ENCODE measurements at regions not wholly inside any gene's neighbourhood (a gene's known extent, or its start where the extent isn't known, plus 50 kb on each side); places are given as distances from the start of the nearest gene placed in this dataset.

DNA sequence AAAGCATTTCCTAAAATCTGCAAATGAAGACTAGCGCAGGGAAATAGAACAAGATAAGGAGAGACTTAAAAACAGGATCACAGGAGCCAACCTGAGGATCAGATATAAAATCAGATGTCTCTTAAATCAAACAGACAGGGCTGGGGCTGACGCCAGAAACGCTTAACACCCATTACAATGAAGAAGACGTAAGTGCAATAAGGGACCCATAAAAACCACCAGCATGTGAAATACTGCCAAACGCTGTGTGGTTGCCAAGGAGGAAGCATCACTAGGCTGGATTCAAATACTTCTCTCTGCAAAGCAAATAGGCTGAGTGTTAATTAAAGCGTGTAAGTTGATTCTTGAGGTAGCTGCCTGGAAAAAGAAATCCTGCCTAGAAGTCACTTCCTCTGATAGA is 74.4 kb upstream of the ATP10B start:
- Histone ChIP-seq H3K27me3 (ENCODE audit: insufficient read depth, insufficient read length) (no peaks in the 10 kb centered on the region), H3K9ac (ENCODE audit: insufficient read length, low read depth) (no peak overlapping the region), H3K4me1 (ENCODE audit: insufficient read depth, insufficient read length) (peaks cover 3% of the 10 kb centered on the region), H3K36me3 (ENCODE audit: insufficient read depth, insufficient read length, low read length) (no peaks in the 10 kb centered on the region), H3K9me3 (ENCODE audit: insufficient read depth, low read length) (no peaks in the 10 kb centered on the region), H3K4me3 (ENCODE audit: insufficient read length, low read depth) (no peak overlapping the region)
- TF ChIP-seq SUZ12 (IDR thresholded peaks at IDR 0.05; ENCODE audit: extremely low read depth, insufficient read depth, insufficient read length) = no peak
- no peak for TF ChIP-seq YY1 (IDR thresholded peaks at IDR 0.05; ENCODE audit: insufficient read depth, insufficient read length)
- no peak for TF ChIP-seq ZNF274 (IDR thresholded peaks at IDR 0.05; ENCODE audit: low read depth, low read length)
- DNase-seq (ENCODE audit: low read depth, low spot score) = no peak

DNA sequence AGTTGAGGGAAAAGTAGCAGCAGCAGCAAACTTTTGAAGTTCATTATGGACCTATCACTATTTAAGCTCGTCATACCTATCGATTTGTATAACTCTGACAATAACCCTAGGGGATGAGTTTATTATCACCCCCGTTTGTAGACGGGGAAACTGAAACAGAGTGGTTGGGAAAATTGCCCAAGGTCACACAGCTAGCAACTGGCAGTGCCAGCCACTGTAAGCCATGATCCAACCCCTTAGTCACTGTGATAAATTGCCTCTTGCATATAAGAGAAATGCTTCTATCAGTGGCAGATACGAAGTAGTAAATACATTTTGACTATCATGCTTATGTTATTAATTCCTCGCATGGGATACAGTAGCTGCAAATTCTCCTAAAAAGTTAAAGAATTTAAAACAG is 73.3 kb upstream of the ATP10B start:
- Histone ChIP-seq H3K36me3 (ENCODE audit: insufficient read depth, insufficient read length, low read length) (no peaks in the 10 kb centered on the region), H3K9me3 (ENCODE audit: insufficient read depth, low read length) (no peaks in the 10 kb centered on the region), H3K4me1 (ENCODE audit: insufficient read depth, insufficient read length) (peaks cover 3% of the 10 kb centered on the region), H3K9ac (ENCODE audit: insufficient read length, low read depth) (no peak overlapping the region), H3K4me3 (ENCODE audit: insufficient read length, low read depth) (no peak overlapping the region), H3K27me3 (ENCODE audit: insufficient read depth, insufficient read length) (no peaks in the 10 kb centered on the region)
- no peak for TF ChIP-seq YY1 (IDR thresholded peaks at IDR 0.05; ENCODE audit: insufficient read depth, insufficient read length)
- no peak for TF ChIP-seq SUZ12 (IDR thresholded peaks at IDR 0.05; ENCODE audit: extremely low read depth, insufficient read depth, insufficient read length)
- no peak for TF ChIP-seq ZNF274 (IDR thresholded peaks at IDR 0.05; ENCODE audit: low read depth, low read length)
- no peak for DNase-seq (ENCODE audit: low read depth, low spot score)

DNA sequence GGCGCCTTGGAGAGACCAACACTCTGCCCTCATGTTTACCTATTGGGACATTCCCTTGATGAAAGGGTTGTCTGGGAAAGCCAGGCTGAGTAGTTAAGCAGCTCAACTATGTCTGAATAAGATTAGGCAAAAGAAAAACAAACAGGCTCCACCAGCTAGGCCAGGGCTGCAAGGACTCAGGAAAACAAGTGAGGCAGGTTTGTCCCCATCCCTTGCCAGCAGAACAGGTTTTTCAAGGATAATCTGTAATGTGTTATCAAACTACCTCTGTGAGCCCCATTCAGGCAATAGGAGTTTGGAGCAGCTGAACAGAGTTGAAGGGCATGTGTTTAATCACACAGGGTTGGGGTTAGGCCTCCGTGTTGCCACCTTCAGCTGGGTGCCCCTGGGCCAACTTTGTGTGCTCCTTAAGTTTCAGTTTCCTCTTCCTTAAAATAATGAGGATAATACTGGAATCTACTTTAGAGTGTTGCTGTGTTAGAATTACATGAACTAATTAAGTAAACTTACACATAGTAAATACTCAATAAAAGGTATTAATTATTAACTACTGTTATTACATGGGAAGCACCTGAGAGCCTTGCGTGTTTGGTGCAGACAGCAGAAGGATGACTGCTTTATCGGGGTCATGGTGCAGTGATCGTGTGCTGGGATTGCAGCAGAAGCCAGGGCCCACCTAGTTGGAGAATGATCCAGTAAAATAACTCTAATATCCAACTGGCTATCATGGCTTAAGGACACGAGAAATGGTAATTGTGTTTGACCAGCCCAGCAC is 72.1 kb upstream of the ATP10B start:
- no peak for TF ChIP-seq ZNF274 (IDR thresholded peaks at IDR 0.05; ENCODE audit: low read depth, low read length)
- TF ChIP-seq SUZ12 (IDR thresholded peaks at IDR 0.05; ENCODE audit: extremely low read depth, insufficient read depth, insufficient read length) = no peak
- no peak overlapping the region for H3K4me3 ChIP-seq (ENCODE audit: insufficient read length, low read depth)
- peak; percentile 20 for DNase-seq (ENCODE audit: low read depth, low spot score)

DNA sequence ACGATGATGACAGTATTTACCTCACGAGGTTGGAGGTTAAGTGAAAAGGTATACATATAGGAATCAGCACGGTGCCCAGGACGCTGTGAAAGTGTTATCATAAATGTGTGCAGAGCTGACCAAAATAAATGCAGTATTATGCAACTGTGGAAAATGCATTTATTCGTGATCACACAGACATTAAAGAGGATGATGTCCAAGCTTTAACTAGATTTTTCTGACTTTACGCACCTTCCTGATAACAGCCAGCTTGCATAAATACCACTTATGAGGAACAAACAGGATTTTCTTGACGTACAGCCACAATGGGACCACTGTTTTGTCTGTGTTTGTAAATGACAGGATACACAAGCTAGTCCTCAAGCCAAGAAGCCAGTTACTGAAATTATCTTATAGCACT is 71.4 kb upstream of the ATP10B start:
- Histone ChIP-seq H3K27me3 (ENCODE audit: insufficient read depth, insufficient read length) (no peaks in the 10 kb centered on the region), H3K9me3 (ENCODE audit: insufficient read depth, low read length) (no peaks in the 10 kb centered on the region), H3K36me3 (ENCODE audit: insufficient read depth, insufficient read length, low read length) (no peaks in the 10 kb centered on the region), H3K9ac (ENCODE audit: insufficient read length, low read depth) (no peak overlapping the region), H3K4me1 (ENCODE audit: insufficient read depth, insufficient read length) (no peaks in the 10 kb centered on the region), H3K4me3 (ENCODE audit: insufficient read length, low read depth) (no peak overlapping the region)
- no peak for DNase-seq (ENCODE audit: low read depth, low spot score)
- TF ChIP-seq YY1 (IDR thresholded peaks at IDR 0.05; ENCODE audit: insufficient read depth, insufficient read length) = no peak
- TF ChIP-seq SUZ12 (IDR thresholded peaks at IDR 0.05; ENCODE audit: extremely low read depth, insufficient read depth, insufficient read length) = no peak
- no peak for TF ChIP-seq ZNF274 (IDR thresholded peaks at IDR 0.05; ENCODE audit: low read depth, low read length)

More for the DNA sequence above, 72.1 kb upstream of the ATP10B start:
- Histone ChIP-seq H3K9me3 (ENCODE audit: insufficient read depth, low read length) (no peaks in the 10 kb centered on the region), H3K4me1 (ENCODE audit: insufficient read depth, insufficient read length) (peaks cover 2% of the 10 kb centered on the region), H3K27me3 (ENCODE audit: insufficient read depth, insufficient read length) (no peaks in the 10 kb centered on the region), H3K9ac (ENCODE audit: insufficient read length, low read depth) (no peak overlapping the region), H3K36me3 (ENCODE audit: insufficient read depth, insufficient read length, low read length) (no peaks in the 10 kb centered on the region)

GRCh38 chr5:160922311-160922710 is 70.3 kb upstream of the ATP10B start:
- Histone ChIP-seq H3K9me3 (ENCODE audit: insufficient read depth, low read length) (no peaks in the 10 kb centered on the region), H3K4me3 (ENCODE audit: insufficient read length, low read depth) (no peak overlapping the region), H3K27me3 (ENCODE audit: insufficient read depth, insufficient read length) (no peaks in the 10 kb centered on the region)

GRCh38 chr5:160921423-160922285 is 69.6 kb upstream of the ATP10B start:
- Histone ChIP-seq H3K27me3 (ENCODE audit: insufficient read depth, insufficient read length) (no peaks in the 10 kb centered on the region), H3K36me3 (ENCODE audit: insufficient read depth, insufficient read length, low read length) (no peaks in the 10 kb centered on the region), H3K9me3 (ENCODE audit: insufficient read depth, low read length) (no peaks in the 10 kb centered on the region), H3K9ac (ENCODE audit: insufficient read length, low read depth) (no peak overlapping the region), H3K4me3 (ENCODE audit: insufficient read length, low read depth) (no peak overlapping the region), H3K4me1 (ENCODE audit: insufficient read depth, insufficient read length) (no peaks in the 10 kb centered on the region)
- DNase-seq (ENCODE audit: low read depth, low spot score) = no peak
- TF ChIP-seq ZNF274 (IDR thresholded peaks at IDR 0.05; ENCODE audit: low read depth, low read length) = no peak
- no peak for TF ChIP-seq SUZ12 (IDR thresholded peaks at IDR 0.05; ENCODE audit: extremely low read depth, insufficient read depth, insufficient read length)
- no peak for TF ChIP-seq YY1 (IDR thresholded peaks at IDR 0.05; ENCODE audit: insufficient read depth, insufficient read length)

More at GRCh38 chr5:160922311-160922710, 70.3 kb upstream of the ATP10B start:
- Histone ChIP-seq H3K4me1 (ENCODE audit: insufficient read depth, insufficient read length) (no peaks in the 10 kb centered on the region), H3K36me3 (ENCODE audit: insufficient read depth, insufficient read length, low read length) (no peaks in the 10 kb centered on the region), H3K9ac (ENCODE audit: insufficient read length, low read depth) (no peak overlapping the region)
- DNase-seq (ENCODE audit: low read depth, low spot score) = no peak
- TF ChIP-seq ZNF274 (IDR thresholded peaks at IDR 0.05; ENCODE audit: low read depth, low read length) = no peak

- H3K36me3 ChIP-seq (ENCODE audit: insufficient read depth, insufficient read length, low read length) = no peaks in the 10 kb centered on the region
- no peak overlapping the region for H3K4me3 ChIP-seq (ENCODE audit: insufficient read length, low read depth)
- H3K27me3 ChIP-seq (ENCODE audit: insufficient read depth, insufficient read length) = no peaks in the 10 kb centered on the region
- no peak for DNase-seq (ENCODE audit: low read depth, low spot score)
- TF ChIP-seq ZNF274 (IDR thresholded peaks at IDR 0.05; ENCODE audit: low read depth, low read length) (no peak), YY1 (IDR thresholded peaks at IDR 0.05; ENCODE audit: insufficient read depth, insufficient read length) (no peak), SUZ12 (IDR thresholded peaks at IDR 0.05; ENCODE audit: extremely low read depth, insufficient read depth, insufficient read length) (no peak)
- H3K9ac ChIP-seq (ENCODE audit: insufficient read length, low read depth) = no peak overlapping the region
- no peaks in the 10 kb centered on the region for H3K4me1 ChIP-seq (ENCODE audit: insufficient read depth, insufficient read length)
- H3K9me3 ChIP-seq (ENCODE audit: insufficient read depth, low read length) = no peaks in the 10 kb centered on the region
These were observed 67.6 kb upstream of the ATP10B start for GRCh38 chr5:160919626-160920025.

All from NT2/D1 (cell line).